Thyroid gland (tissue), 4 donors: ENCODE measurements at regions not wholly inside any gene's neighbourhood (a gene's known extent, or its start where the extent isn't known, plus 50 kb on each side); places are given as distances from the start of the nearest gene placed in this dataset.
"Not testable (repeated sequence)": the region's sequence is repeated elsewhere in the genome, so short reads cannot be mapped to it uniquely, and the experiment has no call there.

Source experiments
- DNase-seq, 2 donors: peaks; one replicate each; pipeline ENCODE4 v3.0.0-alpha.2; 2019
- H3K27ac ChIP-seq, 3 donors: fragments of 200-600 bp; sonication (generic); 1 replicate in 2 of 3; 2 replicates in 1 of 3; pipeline ENCODE4 v1.5.1; 2016 to 2019; ENCODE audit warnings: mild to moderate bottlenecking in 1 of 3, moderate library complexity in 1 of 3
- H3K27me3 ChIP-seq: fragments of 200-600 bp; sonication (generic); one replicate; pipeline ENCODE4 v1.5.1; 2019
- H3K36me3 ChIP-seq, 2 donors: fragments of 200-600 bp; sonication (generic); one replicate each; pipeline ENCODE4 v1.5.1; 2016 to 2019
- H3K4me1 ChIP-seq, 2 donors: fragments of 200-600 bp; sonication (generic); one replicate each; pipeline ENCODE4 v1.5.1; 2017 to 2019
- H3K4me3 ChIP-seq, 3 donors: fragments of 200-600 bp; sonication (generic); replicated peaks in 1 of 3; 1 replicate in 2 of 3; 2 replicates in 1 of 3; pipeline ENCODE4 v1.5.1; 2016; ENCODE audit warnings: mild to moderate bottlenecking in 1 of 3
- H3K9me3 ChIP-seq: fragments of 200-600 bp; sonication (generic); one replicate; pipeline ENCODE4 v1.5.1; 2017
- CTCF ChIP-seq, 6 experiments: fragments of 200-600 bp in 3 of 6; fragments of 450-650 bp in 3 of 6; sonication (generic) in 3 of 6; IDR thresholded peaks; one replicate each; pipeline ENCODE4 v1.5.1; 2016 to 2019; ENCODE audit warnings: antibody characterized with exemption in 6 of 6, mild to moderate bottlenecking in 2 of 6, inconsistent platforms in 1 of 6, moderate library complexity in 1 of 6
- POLR2A ChIP-seq, 2 donors: fragments of 450-650 bp; IDR thresholded peaks; one replicate each; pipeline ENCODE4 v1.6.1; 2017; ENCODE audit warnings: antibody characterized with exemption in 2 of 2, mild to moderate bottlenecking in 2 of 2, moderate library complexity in 1 of 2
- WGBS, 2 donors: methylation state at CpG; one replicate each; pipeline ENCODE4 v1.1.5; 2017; 5-methylcytosine and 5-hydroxymethylcytosine counted together
- intact Hi-C: fragments of 100-400 bp; cut with DNase I; formaldehyde crosslinking; loops from one replicate; pipeline ENCODE4 v1.15.1; 2023

- peaks cover 13% of the 10 kb centered on the region in 2 donors for H3K4me1 ChIP-seq
- no peak for DNase-seq
- H3K36me3 ChIP-seq = no peaks in the 10 kb centered on the region
- H3K27ac ChIP-seq = no peak overlapping the region
- H3K9me3 ChIP-seq = no peaks in the 10 kb centered on the region
- intact Hi-C loops = no loop called here
- H3K4me3 ChIP-seq = no peak overlapping the region
- TF ChIP-seq CTCF (IDR thresholded peaks at IDR 0.05) (no peak), POLR2A (IDR thresholded peaks at IDR 0.05) (no peak)
- no peaks in the 10 kb centered on the region for H3K27me3 ChIP-seq
- 83 to 93% methylated on average over 4 of the region's 4 CpGs for WGBS, 2 donors
Observed at GRCh38 chr6:131336596-131336995, 201.3 kb downstream of the AKAP7 start.

- H3K27ac ChIP-seq, intact Hi-C loops, DNase-seq, H3K9me3 ChIP-seq, H3K27me3 ChIP-seq, H3K36me3 ChIP-seq, H3K4me1 ChIP-seq, H3K4me3 ChIP-seq: not testable (repeated sequence)
- WGBS, 2 donors = 83 to 85% methylated on average over 4 of the region's 4 CpGs
Observed at GRCh38 chr6:131346896-131347295, 211.6 kb downstream of the AKAP7 start.

GRCh38 chr6:131348572-131348971, 213.3 kb downstream of the AKAP7 start:
- no peak for TF ChIP-seq POLR2A (IDR thresholded peaks at IDR 0.05)
- no peak for TF ChIP-seq CTCF (IDR thresholded peaks at IDR 0.05)
- intact Hi-C loops = no loop called here

GRCh38 chr6:131349199-131349598, 213.9 kb downstream of the AKAP7 start:
- no peak overlapping the region for H3K4me3 ChIP-seq
- H3K36me3 ChIP-seq = no peaks in the 10 kb centered on the region
- H3K4me1 ChIP-seq = no peaks in the 10 kb centered on the region
- TF ChIP-seq POLR2A (IDR thresholded peaks at IDR 0.05) (no peak), CTCF (IDR thresholded peaks at IDR 0.05) (no peak)
- WGBS, 2 donors = 86 to 94% methylated on average over 1 of the region's 1 CpG
- H3K27ac ChIP-seq = no peak overlapping the region
- no peak for DNase-seq
- no peaks in the 10 kb centered on the region for H3K27me3 ChIP-seq
- intact Hi-C loops = no loop called here
- H3K9me3 ChIP-seq = no peaks in the 10 kb centered on the region

More at GRCh38 chr6:131348572-131348971, 213.3 kb downstream of the AKAP7 start:
- no peak for DNase-seq
- no peak overlapping the region for H3K27ac ChIP-seq
- WGBS, 2 donors = 77 to 82% methylated on average over 5 of the region's 5 CpGs
- H3K27me3 ChIP-seq = no peaks in the 10 kb centered on the region
- H3K9me3 ChIP-seq = no peaks in the 10 kb centered on the region
- H3K4me3 ChIP-seq = no peak overlapping the region
- no peaks in the 10 kb centered on the region for H3K4me1 ChIP-seq
- no peaks in the 10 kb centered on the region for H3K36me3 ChIP-seq

- Histone ChIP-seq H3K27me3 (no peaks in the 10 kb centered on the region), H3K9me3 (no peaks in the 10 kb centered on the region), H3K4me1 (no peaks in the 10 kb centered on the region), H3K27ac (no peak overlapping the region), H3K4me3 (no peak overlapping the region), H3K36me3 (no peaks in the 10 kb centered on the region)
- no peak for TF ChIP-seq CTCF (IDR thresholded peaks at IDR 0.05)
- no peak for TF ChIP-seq POLR2A (IDR thresholded peaks at IDR 0.05)
- no peak for DNase-seq
- intact Hi-C loops = no loop called here
- WGBS, 2 donors = 91 to 95% methylated on average over 3 of the region's 3 CpGs
Observed at GRCh38 chr6:131353106-131353505, 217.8 kb downstream of the AKAP7 start.

- H3K4me3 ChIP-seq = no peak overlapping the region
- intact Hi-C loops = no loop called here
- no peaks in the 10 kb centered on the region for H3K4me1 ChIP-seq
- WGBS, 2 donors = 92 to 98% methylated on average over 4 of the region's 4 CpGs
- H3K9me3 ChIP-seq = no peaks in the 10 kb centered on the region
- TF ChIP-seq CTCF (IDR thresholded peaks at IDR 0.05) (no peak), POLR2A (IDR thresholded peaks at IDR 0.05) (no peak)
- H3K36me3 ChIP-seq = no peaks in the 10 kb centered on the region
- DNase-seq = no peak
- H3K27ac ChIP-seq = no peak overlapping the region
- no peaks in the 10 kb centered on the region for H3K27me3 ChIP-seq
Observed at GRCh38 chr6:131353876-131354275, 218.6 kb downstream of the AKAP7 start.
